ENCODE measurements at regions not wholly inside any gene's neighbourhood (a gene's known extent, or its start where the extent isn't known, plus 50 kb on each side); places are given as distances from the start of the nearest gene placed in this dataset.
"Not testable (repeated sequence)": the region's sequence is repeated elsewhere in the genome, so short reads cannot be mapped to it uniquely, and the experiment has no call there.

DNA sequence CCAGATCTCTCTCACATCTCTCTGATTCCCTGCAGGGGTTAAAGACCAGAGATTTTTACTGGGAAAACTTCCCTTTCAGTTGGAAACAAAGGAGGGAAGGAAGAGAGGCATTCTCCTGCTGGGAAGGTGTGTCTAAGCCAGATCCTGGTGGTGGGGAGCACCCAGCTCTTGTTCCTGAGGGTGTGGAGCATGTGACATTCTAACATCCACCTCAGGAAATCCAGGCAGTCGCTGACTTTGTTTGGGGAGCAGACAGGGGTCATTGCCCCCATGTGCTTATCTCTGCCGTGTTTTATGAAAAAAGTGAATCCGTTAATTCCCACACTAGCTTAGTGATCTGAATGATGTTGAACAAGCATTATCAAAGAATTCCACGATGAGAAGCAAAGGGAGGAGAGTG is 431.7 kb upstream of the AMELY start:
- H3K4me1 ChIP-seq (replicated peaks in 1 of 2) = no peaks in the 10 kb centered on the region
- no peak for DNase-seq
- intact Hi-C loops (cut with DNase I) = loop anchor here in 1 of 2 donors (10.0 kb wide), 1 partner anchor 472 kb away; no protein-coding TSS in a partner anchor
- H3K4me3 ChIP-seq = no peak overlapping the region
- TF ChIP-seq, protein P1, sequence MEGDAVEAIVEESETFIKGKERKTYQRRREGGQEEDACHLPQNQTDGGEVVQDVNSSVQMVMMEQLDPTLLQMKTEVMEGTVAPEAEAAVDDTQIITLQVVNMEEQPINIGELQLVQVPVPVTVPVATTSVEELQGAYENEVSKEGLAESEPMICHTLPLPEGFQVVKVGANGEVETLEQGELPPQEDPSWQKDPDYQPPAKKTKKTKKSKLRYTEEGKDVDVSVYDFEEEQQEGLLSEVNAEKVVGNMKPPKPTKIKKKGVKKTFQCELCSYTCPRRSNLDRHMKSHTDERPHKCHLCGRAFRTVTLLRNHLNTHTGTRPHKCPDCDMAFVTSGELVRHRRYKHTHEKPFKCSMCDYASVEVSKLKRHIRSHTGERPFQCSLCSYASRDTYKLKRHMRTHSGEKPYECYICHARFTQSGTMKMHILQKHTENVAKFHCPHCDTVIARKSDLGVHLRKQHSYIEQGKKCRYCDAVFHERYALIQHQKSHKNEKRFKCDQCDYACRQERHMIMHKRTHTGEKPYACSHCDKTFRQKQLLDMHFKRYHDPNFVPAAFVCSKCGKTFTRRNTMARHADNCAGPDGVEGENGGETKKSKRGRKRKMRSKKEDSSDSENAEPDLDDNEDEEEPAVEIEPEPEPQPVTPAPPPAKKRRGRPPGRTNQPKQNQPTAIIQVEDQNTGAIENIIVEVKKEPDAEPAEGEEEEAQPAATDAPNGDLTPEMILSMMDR (IDR thresholded peaks at IDR 0.05) = no peak
- no peak for TF ChIP-seq POLR2A (IDR thresholded peaks at IDR 0.05)
- H3K27ac ChIP-seq = no peak overlapping the region
- H3K9me3 ChIP-seq (replicated peaks in 1 of 3) = no peaks in the 10 kb centered on the region
- H3K36me3 ChIP-seq (replicated peaks in 1 of 2) = no peaks in the 10 kb centered on the region
- WGBS, 4 donors = 56 to 57% methylated on average over 3 to 4 of the region's 4 CpGs; no CpG with 5 or more reads in 2 of the 4 donors
- H3K27me3 ChIP-seq = no peaks in the 10 kb centered on the region

GRCh38 chrY:7342732-7343131 is 431.2 kb upstream of the AMELY start:
- H3K4me1 ChIP-seq (replicated peaks in 1 of 2); H3K36me3 ChIP-seq (replicated peaks in 1 of 2); H3K27me3 ChIP-seq; H3K27ac ChIP-seq; DNase-seq; H3K9me3 ChIP-seq (replicated peaks in 1 of 3); H3K4me3 ChIP-seq: not testable (repeated sequence)
- 47 to 68% methylated on average over 3 to 13 of the region's 16 CpGs; no CpG with 5 or more reads in 2 of the 4 donors for WGBS, 4 donors
- intact Hi-C loops (cut with DNase I) = loop anchor here in 1 of 2 donors (10.0 kb wide), 1 partner anchor 472 kb away; no protein-coding TSS in a partner anchor

DNA sequence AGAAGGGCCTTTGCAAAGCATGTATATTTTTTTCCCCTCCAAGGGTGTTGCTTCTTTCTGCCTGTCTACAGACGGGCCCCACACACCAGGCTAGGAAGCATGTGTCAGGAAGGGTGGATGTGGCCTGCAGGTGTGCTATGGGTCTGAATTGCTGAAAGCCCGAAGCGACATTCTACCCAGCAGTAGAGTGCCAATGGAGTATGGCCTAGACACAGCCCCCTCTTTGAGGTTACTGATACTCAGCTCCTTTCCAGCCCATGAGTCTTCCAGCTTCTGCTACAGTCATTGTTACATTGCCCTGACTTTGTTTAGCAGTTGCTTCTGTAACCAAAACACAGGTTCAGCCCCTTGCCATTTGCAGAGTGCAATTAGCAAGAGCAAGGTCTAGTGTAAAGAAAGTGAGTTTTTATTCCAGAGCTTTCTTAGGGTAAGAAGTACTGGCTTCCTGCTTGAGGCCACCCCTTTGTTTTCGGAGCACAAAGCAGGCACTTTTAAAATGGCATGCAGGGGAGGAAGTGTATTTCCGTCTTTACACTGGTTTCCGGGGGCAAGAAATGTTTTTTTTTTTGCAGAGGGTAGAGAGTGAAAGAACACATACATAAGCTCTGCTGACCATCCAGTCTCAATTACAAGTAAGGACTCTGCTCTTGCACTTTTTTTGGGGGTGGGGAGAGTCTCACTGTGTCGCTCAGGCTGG is 428.0 kb upstream of the AMELY start:
- no peak for DNase-seq
- WGBS, 4 donors = 73 to 74% methylated on average over 5 to 7 of the region's 7 CpGs; no CpG with 5 or more reads in 2 of the 4 donors
- TF ChIP-seq POLR2A (IDR thresholded peaks at IDR 0.05) = no peak
- TF ChIP-seq, protein P1 (IDR thresholded peaks at IDR 0.05) = no peak
- H3K27me3 ChIP-seq = no peaks in the 10 kb centered on the region
- H3K4me1 ChIP-seq (replicated peaks in 1 of 2) = no peaks in the 10 kb centered on the region
- H3K9me3 ChIP-seq (replicated peaks in 1 of 3) = no peaks in the 10 kb centered on the region
- no peaks in the 10 kb centered on the region for H3K36me3 ChIP-seq (replicated peaks in 1 of 2)
- no peak overlapping the region for H3K27ac ChIP-seq
- intact Hi-C loops (cut with DNase I) = loop anchor here in 1 of 2 donors (10.0 kb wide), 1 partner anchor 475 kb away; no protein-coding TSS in a partner anchor
- H3K4me3 ChIP-seq = no peak overlapping the region

GRCh38 chrY:7336023-7336873 is 424.7 kb upstream of the AMELY start:
- no peak for DNase-seq
- intact Hi-C loops (cut with DNase I) = no loop called here
- Histone ChIP-seq H3K9me3 (replicated peaks in 1 of 3) (no peaks in the 10 kb centered on the region), H3K36me3 (replicated peaks in 1 of 2) (no peaks in the 10 kb centered on the region), H3K4me1 (replicated peaks in 1 of 2) (no peaks in the 10 kb centered on the region), H3K27ac (no peak overlapping the region), H3K4me3 (no peak overlapping the region), H3K27me3 (no peaks in the 10 kb centered on the region)
- TF ChIP-seq, protein P1 (IDR thresholded peaks at IDR 0.05) = no peak
- TF ChIP-seq POLR2A (IDR thresholded peaks at IDR 0.05) = no peak
- WGBS, 4 donors = 86 to 89% methylated on average over 13 of the region's 13 CpGs; no CpG with 5 or more reads in 2 of the 4 donors

Measured in adrenal gland (tissue), 9 donors.